Left kidney (tissue), 1 donor: ENCODE measurements at regions not wholly inside any gene's neighbourhood (a gene's known extent, or its start where the extent isn't known, plus 50 kb on each side); places are given as distances from the start of the nearest gene placed in this dataset.

Source experiments
- DNase-seq: peaks from one replicate; pipeline ENCODE4 v3.0.0-alpha.2; 2013

DNA sequence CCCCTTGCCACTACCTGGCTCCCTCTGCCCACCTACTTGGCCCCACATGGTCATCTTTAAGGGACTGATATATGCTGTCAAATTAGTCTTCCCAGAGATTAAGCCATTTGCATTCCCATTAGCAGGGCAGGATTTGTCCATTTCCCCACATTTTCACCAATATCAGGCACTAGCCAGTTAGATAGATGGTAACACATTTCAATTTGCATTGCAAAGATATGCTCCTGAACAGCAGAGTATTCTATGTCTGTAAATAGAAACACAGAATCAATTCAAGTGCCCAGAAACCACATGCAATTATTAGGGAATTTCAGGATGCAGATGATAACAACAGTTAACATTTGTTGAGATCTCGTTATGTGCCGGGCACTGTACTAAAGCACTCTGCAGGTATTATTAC lies 92.6 kb upstream of the IL12B start:
- no peak for DNase-seq

DNA sequence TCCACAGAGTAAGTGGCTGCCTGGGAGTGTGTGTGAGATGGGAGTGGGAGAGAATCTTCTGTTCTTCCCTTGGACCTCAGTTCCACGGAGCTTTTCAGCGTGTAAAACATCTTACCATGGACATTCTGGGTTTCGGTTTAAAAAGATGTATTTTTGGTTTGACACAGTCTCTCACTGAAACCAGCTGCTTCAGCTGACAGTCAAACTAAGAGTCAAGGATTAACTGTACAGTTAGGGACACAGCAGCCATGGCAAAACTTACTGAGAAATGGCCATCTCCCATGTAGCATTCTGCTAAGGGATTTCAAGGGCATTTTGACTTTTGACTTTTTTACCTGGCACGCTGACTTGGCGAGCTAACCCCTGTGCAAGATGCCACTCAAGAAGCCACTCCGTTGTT lies 93.8 kb upstream of the IL12B start:
- DNase-seq = no peak

DNA sequence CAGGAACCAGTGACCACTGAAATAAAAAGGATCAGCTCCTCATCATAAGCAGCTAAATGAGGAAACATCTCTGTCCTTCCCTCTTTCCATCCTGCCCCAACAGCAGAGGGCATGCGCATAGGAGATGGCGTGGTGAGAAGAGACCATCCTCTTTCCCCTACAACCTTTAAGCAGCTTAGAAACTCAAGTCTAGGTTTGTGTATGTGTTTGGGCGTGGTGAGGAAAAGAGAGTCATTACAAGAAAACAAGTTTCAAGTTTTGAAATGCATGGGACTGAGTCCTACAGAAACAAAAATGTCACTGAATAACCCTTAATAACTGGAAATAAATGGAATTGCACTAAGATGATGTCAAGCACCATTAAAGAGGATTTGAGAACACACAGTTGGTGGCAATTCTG lies 96.4 kb upstream of the IL12B start:
- no peak for DNase-seq

DNA sequence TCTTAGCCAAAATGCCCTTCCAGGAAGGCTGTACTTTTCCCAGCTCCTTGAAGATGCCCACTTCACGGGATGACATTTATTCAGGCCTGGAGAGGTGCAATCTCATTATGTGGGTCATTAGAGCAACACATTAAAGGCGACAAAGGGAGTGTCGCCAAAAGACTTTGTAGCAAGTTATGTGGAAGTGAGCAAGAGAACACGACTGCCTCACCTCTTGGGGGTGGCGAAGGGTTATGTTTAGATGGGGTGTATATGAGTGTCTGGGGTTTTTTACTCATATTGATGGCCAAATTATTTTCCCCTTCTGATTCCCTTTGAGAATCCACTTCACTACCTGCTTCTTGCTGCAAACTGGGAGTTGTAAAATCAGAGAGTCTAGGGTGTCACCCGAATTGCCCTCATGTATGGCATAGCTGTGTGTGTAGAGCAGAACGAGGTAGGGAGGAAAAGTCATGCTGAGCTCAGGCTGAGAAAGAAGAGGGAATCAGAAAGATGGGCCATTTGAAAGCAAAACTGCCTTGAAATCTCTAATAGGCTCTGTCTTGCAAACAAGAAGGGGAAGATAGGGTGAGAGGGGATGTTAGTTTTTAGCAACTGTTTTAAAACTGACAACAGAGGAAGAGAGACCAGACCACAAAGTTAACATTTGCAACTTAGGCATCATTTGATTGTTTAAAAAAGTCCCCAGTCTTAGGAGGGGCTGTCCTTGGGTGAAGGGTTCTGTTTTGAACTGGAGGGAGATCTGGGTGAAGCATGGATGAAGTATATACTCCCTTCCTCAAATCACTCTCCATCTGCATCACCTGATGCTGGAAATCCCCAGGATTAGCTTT lies 97.1 kb upstream of the IL12B start:
- DNase-seq = no peak

DNA sequence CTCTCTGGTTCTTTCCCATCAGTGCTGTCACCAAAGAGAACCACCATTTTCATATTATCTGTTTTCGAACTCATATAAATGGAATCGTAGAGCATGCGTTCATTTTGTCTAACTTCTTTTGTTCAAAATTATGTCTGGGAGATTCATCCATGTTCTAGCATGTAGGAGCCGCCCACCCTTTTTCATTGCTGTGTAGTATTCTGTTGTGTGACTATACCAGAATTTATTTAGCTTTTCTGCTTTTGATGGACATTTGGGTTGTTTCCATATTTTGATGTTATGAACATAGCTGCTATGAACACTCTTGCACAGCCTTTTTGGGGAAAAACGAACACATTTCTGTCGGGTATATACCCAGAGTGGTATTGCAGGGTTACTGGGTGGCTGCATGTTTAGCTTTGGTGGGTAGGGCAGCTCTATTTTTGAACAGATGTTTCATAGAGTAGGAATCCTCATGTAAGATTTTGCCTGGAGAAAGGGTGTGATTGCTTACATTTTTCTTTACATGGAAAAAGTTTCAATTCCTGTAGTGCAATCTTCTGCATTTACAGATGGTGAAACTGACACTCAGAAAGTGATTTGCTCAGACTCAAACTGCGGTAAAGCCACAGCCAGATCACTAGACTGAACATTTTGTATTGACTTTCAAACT lies 100.2 kb upstream of the IL12B start:
- no peak for DNase-seq

DNA sequence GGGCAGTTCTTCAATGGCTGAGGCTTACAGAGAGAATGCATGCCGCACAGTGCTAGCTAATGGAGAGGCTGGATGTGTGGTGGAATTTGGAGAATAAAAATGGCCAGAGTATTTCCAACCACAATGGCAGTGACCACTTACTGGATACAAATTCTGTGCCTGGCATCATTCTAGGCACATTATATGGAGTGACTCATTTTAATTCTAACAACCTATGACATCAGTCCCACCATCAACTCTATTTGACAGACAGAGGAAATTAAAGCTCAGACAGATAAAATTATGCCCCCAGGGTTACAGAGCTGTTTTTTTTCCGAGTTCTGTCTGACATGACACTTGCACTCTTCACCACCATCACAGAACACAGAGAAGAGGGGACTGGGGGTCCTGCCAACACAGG lies 105.6 kb upstream of the IL12B start:
- DNase-seq = no peak

DNA sequence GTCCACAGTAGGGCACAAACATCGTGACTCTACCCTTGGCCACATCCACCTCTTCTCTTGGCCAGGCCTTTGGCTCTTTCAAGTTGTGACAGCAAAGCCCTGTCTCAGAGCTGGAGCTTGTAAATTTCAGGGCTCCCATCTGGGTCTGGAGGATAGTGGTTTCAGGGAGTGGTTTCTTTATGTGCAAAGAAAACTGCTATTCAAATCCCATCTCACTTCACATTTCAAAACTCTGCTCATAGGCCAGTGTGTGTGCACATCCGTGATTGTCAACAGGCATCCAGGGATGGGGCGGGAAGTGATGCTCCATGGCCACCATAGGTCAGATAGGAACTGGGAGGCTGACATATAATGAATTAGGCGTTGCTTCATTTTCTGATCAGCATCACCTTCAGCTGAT lies 107.8 kb upstream of the IL12B start:
- no peak for DNase-seq

DNA sequence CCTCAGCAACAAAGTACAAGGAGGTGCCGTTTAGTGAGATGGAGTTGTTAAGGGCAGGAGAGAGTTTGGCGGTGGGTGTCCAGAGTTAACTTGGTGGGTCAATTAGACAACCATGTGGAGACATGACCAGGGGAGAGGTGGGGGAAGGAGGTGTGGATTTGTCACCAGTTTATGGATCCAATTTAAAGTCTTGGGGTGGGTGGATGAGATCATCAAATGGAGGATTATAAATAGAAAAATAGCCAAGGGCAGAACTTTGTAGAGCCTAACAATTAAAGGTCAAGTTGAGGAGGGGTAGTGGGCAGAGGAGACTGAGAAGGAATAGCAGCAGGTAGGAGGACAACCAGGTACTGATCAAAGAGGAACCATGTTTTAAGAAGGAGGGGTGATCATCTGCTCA lies 108.7 kb upstream of the IL12B start:
- DNase-seq = no peak

DNA sequence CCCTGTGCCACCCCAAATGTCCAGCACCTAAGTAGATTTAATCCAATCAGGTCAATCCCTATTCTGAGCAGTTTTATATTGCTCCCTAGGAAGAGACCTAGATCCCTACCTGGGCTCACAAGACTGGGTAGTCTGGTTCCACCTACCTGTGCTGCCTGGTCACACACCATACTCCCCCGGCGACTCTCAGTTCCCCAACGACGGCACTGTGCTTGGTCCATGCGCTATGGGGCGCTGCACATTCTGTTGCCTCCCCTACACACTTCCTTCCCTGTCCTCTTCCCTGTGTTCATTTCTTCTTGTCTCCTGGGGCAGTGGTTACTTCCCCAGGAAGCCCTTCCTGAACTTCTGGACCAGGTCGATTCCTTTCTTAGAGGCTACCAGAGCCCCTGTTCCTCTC lies 109.9 kb upstream of the IL12B start:
- DNase-seq = no peak

DNA sequence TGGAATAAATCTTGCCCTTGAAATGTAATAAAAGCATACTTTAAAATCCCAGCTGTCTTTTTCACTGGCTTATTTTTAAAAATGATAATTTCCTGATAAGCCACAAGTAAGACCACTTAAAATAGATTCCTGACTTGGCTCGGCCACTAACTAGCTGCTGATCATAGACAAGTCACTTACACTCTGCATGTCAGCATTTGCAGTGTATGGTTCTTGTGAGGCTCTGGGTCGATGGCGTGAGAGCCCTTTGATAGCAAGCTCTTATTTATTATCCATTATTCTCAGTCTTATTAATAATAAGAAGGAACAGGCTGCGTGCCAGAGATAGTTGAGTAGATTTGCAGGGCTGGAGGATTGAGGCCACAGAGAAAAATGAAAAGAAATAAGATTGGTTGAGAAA lies 110.7 kb upstream of the IL12B start:
- no peak for DNase-seq

DNA sequence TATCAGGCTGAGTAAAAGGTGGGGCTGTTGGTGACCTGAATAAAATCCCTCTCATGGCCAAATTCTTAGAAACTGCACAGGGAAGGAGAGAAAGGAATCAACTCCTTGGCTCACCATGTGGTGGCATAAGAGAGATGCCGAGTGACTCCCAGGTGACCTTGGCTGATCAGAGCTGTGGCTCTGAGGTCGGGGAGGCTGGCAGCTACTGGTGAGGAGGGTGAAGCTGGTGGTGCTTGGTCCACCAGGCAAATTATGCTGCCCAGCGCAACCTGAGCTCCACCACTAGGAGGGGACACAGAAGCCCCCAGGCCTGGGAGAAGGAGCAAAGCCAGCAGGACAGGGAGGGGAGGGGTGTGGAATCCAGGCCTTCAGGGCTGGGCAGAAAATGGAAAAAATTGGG lies 111.2 kb upstream of the IL12B start:
- DNase-seq = no peak

DNA sequence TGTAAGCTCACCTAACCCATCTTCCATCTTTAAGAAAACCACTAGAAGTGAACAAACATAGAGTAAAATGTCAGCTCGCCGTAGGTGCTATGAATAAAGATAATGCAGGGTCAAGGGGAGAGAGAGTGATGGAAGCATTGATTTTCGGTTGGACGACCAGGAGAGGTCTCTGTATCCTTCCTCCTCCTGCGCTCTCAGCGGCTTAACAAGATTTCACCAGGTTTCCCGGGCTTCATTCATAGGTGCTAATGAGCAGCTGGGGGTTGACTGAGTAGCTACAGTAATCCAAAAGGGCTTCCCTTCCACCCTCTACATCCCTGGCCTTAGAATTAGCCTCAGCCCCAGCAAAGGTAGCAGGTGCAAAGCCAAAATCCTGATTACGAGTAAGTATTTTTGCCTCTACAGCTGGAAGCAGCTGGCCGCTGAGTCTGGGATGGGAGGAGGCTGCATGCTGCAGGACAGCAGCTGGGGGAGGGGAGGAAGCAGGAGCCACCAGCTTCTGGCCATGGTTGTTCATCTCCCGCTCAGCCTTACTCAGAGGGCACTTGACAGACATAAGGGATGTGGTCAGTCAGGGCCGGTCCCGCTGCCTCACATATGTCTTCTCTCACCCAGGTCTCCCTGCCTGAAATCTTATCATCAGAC lies 112.0 kb upstream of the IL12B start:
- peak; percentile 42 for DNase-seq

DNA sequence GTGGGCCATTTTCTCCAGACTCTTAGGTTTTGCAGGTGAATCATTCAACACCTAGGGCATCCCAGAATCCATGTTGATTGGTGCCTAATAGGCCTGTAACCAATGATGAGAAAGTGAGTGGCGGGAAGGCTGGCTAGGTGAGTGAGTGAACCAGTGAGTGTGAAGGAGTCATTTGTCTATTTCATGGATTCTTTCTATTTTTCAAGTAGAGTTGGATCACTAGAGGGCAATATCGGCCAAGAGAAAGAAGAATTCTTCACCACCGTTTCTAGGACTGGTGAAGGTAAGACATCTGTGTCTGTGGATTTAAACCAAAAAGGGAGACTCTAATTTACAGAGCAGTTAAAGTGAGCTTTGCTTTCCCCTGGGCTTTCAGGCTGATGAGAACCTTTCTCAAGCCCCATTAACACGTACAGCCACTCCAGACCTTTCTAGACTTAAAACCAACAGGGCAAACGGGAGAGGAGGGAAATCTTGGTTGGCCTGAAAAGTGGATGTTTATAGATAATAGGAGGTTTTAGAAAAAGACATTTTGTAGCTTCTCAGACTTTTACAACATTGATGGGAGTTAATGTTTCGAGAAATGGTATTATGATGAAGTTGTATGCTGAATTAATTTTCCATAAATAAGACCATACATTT lies 114.3 kb upstream of the IL12B start:
- DNase-seq = peak; percentile 77

DNA sequence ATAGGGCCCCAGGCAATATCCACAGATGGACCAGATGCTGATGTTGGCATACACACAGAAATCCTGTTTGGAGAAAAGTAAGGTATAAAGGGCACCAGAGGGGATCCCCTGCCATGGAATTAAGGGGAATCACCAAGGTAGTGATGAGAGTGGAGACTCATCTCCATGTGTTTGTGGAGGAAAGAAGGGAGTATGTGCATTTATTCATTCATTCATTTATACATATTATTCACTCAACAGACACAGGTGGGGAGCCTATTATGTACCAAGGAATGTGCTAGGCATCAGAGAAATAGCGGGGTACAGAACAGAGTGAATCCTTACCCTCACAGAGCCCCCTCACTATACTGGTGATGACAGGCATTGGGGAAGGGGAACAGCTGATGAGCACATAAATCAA lies 116.8 kb upstream of the IL12B start:
- no peak for DNase-seq

DNA sequence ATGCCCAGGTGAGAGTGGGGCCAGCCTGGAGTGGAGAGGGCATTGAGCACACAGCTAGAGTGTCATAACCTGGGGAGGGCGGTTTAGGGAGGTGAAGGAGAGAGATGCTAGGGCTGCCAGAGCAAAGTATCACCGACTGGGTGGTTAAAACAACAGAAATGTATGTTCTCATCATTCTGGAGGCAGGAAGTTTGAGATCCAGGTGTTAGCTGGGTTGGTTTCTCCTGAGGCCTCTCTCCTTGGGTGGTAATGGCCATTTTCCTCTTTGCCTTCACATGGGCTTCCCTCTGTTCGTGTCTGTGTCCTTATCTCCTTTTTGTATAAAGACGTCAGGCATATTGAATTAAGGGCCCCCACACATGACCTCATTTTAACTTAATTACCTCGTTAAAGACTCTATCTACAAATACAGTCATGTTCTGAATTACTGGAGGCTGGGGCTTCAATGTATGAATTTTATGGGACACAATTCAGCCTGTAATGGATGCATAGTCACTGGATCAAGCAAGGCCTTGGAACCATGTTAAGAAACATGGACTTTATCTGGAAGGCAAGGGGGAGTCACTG lies 118.6 kb upstream of the IL12B start:
- DNase-seq = no peak

DNA sequence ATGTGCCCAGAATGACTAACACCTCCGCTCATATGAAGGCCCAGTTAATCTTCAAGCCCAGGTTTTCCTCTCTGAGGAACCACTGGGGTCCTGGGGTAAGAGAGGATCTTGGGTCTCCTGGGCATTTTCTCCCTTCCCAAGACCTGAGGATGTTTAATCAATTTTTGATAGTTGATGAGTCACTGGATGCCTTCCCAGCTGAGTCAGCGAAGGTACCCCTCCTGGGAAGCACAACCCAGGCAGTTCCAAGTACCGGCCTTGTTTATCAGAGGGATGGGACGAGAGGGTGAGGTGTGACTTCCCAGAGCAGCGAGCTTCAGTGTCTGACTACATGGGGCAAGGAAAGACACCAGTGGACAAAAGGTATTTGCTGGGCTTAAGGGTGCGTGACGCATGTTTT lies 119.6 kb upstream of the IL12B start:
- no peak for DNase-seq

DNA sequence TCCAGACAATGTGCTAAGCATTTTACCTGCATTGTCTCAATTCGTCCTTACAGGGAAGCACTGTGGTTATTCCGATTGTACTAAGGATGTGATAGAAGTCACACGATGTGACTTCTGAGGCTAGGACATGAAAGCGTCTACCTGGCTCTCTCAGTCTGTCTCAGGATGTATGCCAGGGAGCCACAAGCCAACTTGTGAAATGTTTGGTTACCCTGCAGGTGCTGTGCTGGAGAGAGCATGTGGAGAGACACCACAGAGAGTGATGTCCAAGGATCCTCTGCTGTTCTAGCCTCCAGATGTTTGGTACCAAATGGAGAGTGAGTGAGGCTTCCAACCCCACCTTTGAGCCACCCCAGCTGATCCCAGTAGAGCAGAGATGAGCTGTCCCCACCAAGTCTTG lies 120.1 kb upstream of the IL12B start:
- no peak for DNase-seq

DNA sequence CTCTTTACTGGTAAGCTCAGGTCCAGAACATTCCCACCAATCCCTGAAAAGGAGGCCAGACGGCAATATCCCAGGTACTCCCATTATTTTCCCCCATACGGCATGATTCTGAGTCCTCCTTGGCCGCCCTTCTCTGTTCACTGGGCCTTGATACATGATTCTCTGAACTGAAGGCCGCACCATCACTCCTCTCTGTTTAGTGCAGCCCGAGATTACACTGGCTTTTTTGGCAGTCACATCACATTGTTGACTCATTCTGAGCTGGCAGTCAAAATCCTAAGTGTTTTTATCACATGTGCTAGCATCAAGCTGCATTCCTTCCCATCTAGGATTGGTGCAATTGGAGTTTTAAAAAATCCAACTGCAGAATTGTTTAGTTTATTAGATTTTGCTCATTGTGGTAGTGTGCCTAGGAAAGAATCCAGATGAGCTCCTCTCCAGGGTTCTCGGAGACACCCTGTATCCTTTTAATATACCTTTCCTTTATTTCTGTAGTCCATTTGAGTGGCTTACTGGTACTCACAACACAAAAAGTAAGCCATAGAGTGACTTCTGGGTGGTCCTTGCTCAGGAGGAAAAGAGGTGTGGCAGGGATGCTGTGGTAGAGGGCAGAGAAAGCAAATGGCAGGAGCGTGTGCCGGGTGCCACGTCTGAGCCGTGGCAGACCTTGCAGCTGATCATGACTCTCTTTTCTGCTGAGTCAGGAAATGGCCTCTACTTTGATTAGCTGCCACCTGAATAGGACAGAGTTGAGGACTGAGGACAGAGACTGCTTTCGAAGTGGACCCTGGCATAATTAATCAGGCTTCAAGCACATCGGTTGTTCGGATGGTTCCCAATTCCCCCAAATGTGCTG lies 121.1 kb upstream of the IL12B start:
- DNase-seq = no peak

DNA sequence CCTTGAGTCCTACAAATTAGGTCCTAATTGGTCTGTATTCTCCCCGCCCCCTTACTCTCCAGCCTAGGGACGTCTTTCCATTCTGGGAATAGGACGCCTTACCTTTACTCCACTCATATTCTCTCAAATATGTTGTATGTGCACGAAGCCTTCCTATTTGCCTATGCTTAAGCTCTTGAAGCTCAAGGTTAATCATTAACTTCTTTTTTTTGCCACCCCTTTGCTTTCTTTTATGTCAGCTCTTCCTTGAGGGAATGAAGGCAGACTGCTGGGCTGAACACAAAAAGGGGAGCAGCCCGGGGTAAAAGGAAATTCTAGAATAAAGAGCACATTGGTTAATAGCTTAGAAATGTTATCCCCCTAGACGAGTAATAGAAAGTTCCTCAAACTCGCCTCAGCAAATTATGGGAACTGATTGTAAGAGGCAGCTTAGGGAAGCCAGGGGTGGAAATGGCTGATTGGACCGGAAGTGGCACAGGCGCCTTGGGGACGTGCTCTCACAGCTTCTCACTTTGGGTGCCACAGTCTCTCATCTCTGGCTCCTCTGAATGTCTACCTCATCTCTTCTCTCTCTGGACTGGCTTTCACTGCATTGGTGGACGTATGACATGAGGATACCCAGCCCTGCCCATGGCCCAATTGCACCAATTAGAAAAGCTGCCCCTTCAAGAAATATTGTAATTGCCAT lies 122.3 kb upstream of the IL12B start:
- no peak for DNase-seq

DNA sequence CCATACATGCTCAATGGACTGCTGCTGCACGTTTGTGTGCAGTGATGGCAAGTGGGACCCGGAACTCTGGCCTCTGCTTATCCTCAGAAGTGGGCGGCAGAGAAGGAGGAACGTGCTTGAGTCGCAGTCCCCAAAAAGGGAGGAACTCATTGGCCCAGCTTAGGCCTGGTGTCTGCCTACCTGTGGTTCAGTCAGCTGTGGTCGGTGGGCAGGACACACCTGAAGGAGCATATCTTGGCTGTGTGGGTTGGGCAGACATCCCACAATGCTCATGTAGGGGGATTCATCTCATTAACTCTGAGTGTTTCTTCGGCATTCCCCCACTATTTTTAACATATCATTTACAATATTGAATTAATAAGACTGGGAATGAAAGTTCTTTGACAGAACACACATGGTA lies 122.9 kb upstream of the IL12B start:
- no peak for DNase-seq

DNA sequence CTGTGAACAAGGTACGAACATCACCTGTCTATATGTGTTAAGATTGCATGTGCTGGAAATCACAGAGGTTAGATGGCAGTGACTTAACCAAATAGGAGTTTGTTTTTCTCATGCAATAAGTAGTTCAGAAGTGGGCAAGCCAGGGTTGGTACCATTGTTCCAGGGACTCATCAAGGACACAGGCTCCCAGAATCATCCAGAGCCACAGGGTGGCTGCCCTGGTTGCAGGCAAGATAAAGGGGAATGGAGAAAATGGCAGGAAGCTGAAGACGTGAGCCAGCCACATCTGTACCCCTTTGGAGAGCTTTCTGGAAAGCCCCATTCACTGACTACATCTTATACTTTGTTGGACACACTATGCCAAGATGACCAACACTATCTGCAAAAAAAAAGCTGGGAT lies 126.0 kb upstream of the IL12B start:
- no peak for DNase-seq
